Lower lobe of right lung (tissue), 2 donors: ENCODE measurements at regions not wholly inside any gene's neighbourhood (a gene's known extent, or its start where the extent isn't known, plus 50 kb on each side); places are given as distances from the start of the nearest gene placed in this dataset.

ENCODE experiments used
- ATAC-seq, 2 donors: fragments of 200-7000 bp; cut with Tn5 transposase; one replicate each; pipeline ENCODE4 v1.9.1; 2020 to 2022; ENCODE audit warnings: mild to moderate bottlenecking in 2 of 2, moderate library complexity in 2 of 2
- DNase-seq: peaks from one replicate; pipeline ENCODE4 v3.0.0-alpha.2; 2020
- H3K27ac ChIP-seq: fragments of 200-600 bp; one replicate; pipeline ENCODE4 v1.8.0; 2022
- H3K27me3 ChIP-seq: fragments of 200-600 bp; one replicate; pipeline ENCODE4 v1.8.0; 2022; ENCODE audit warnings: low read depth
- H3K36me3 ChIP-seq: fragments of 200-600 bp; one replicate; pipeline ENCODE4 v1.8.0; 2022; ENCODE audit warnings: mild to moderate bottlenecking
- H3K4me1 ChIP-seq: fragments of 200-600 bp; one replicate; pipeline ENCODE4 v1.8.0; 2022
- H3K4me3 ChIP-seq: fragments of 200-600 bp; one replicate; pipeline ENCODE4 v1.8.0; 2022; ENCODE audit warnings: mild to moderate bottlenecking
- H3K9me3 ChIP-seq: fragments of 200-600 bp; one replicate; pipeline ENCODE4 v1.8.0; 2022
- CTCF ChIP-seq: fragments of 200-600 bp; IDR thresholded peaks from one replicate; pipeline ENCODE4 v1.8.0; 2022; ENCODE audit warnings: antibody characterized with exemption, mild to moderate bottlenecking
- intact Hi-C: fragments of 100-400 bp; cut with DNase I; formaldehyde crosslinking; loops from one replicate; pipeline ENCODE4 v1.11.0; 2022
- donor health status: DM: no; HTN: yes; CAD: no; lungs with severe emphysema.

GRCh38 chr3:89787485-89787884, 680.1 kb downstream of the EPHA3 start:
- intact Hi-C loops = no loop called here
- Histone ChIP-seq H3K27ac (no peak overlapping the region), H3K4me1 (no peaks in the 10 kb centered on the region), H3K36me3 (no peaks in the 10 kb centered on the region), H3K4me3 (no peak overlapping the region), H3K9me3 (no peaks in the 10 kb centered on the region), H3K27me3 (no peaks in the 10 kb centered on the region)
- no peak for TF ChIP-seq CTCF
- no peak for ATAC-seq
- DNase-seq = no peak

- H3K4me1 ChIP-seq = no peaks in the 10 kb centered on the region
- H3K9me3 ChIP-seq = no peaks in the 10 kb centered on the region
- no peak for ATAC-seq
- DNase-seq = no peak
- no peaks in the 10 kb centered on the region for H3K27me3 ChIP-seq
- H3K27ac ChIP-seq = no peak overlapping the region
- no peak overlapping the region for H3K4me3 ChIP-seq
- TF ChIP-seq CTCF = no peak
- H3K36me3 ChIP-seq = no peaks in the 10 kb centered on the region
- intact Hi-C loops = no loop called here
These were observed 680.6 kb downstream of the EPHA3 start for GRCh38 chr3:89787979-89788378.

GRCh38 chr3:89795506-89795905, 688.1 kb downstream of the EPHA3 start:
- Histone ChIP-seq H3K4me1 (no peaks in the 10 kb centered on the region), H3K27me3 (no peaks in the 10 kb centered on the region), H3K4me3 (no peak overlapping the region), H3K36me3 (no peaks in the 10 kb centered on the region), H3K9me3 (no peaks in the 10 kb centered on the region), H3K27ac (no peak overlapping the region)
- intact Hi-C loops = no loop called here
- no peak for TF ChIP-seq CTCF
- DNase-seq (no peak), ATAC-seq (no peak)

GRCh38 chr3:89802881-89803280, 695.5 kb downstream of the EPHA3 start:
- no peaks in the 10 kb centered on the region for H3K9me3 ChIP-seq
- no peak for DNase-seq
- H3K27ac ChIP-seq = no peak overlapping the region
- no peaks in the 10 kb centered on the region for H3K36me3 ChIP-seq
- H3K27me3 ChIP-seq = no peaks in the 10 kb centered on the region
- no peak overlapping the region for H3K4me3 ChIP-seq
- intact Hi-C loops = no loop called here
- no peak for ATAC-seq
- H3K4me1 ChIP-seq = no peaks in the 10 kb centered on the region
- no peak for TF ChIP-seq CTCF

GRCh38 chr3:89803711-89804110, 696.3 kb downstream of the EPHA3 start:
- no peaks in the 10 kb centered on the region for H3K4me1 ChIP-seq
- no peak for TF ChIP-seq CTCF
- H3K27me3 ChIP-seq = no peaks in the 10 kb centered on the region
- ATAC-seq (no peak), DNase-seq (no peak)
- no peak overlapping the region for H3K27ac ChIP-seq
- no peaks in the 10 kb centered on the region for H3K9me3 ChIP-seq
- H3K36me3 ChIP-seq = no peaks in the 10 kb centered on the region
- intact Hi-C loops = no loop called here
- no peak overlapping the region for H3K4me3 ChIP-seq

- Histone ChIP-seq H3K9me3 (no peaks in the 10 kb centered on the region), H3K36me3 (no peaks in the 10 kb centered on the region), H3K27me3 (no peaks in the 10 kb centered on the region), H3K4me1 (no peaks in the 10 kb centered on the region), H3K27ac (no peak overlapping the region), H3K4me3 (no peak overlapping the region)
- TF ChIP-seq CTCF = no peak
- intact Hi-C loops = no loop called here
- DNase-seq (no peak), ATAC-seq (no peak)
These were observed 698.7 kb downstream of the EPHA3 start for GRCh38 chr3:89806166-89806565.
